HG03571 (cell line): ENCODE measurements at regions not wholly inside any gene's neighbourhood (a gene's known extent, or its start where the extent isn't known, plus 50 kb on each side); places are given as distances from the start of the nearest gene placed in this dataset.

Source experiments
- ATAC-seq: cut with Tn5 transposase; IDR thresholded peaks from one replicate; pipeline ENCODE4 v1.9.1; 2021; ENCODE audit not compliant: unreplicated experiment

GRCh38 chr2:219878516-219878915 lies 251.1 kb downstream of the SLC4A3 start:
- no peak for ATAC-seq

- no peak for ATAC-seq
Observed at GRCh38 chr2:219881851-219882250, 254.4 kb downstream of the SLC4A3 start.

GRCh38 chr2:219886615-219887014 lies 259.2 kb downstream of the SLC4A3 start:
- ATAC-seq = no peak

- ATAC-seq = no peak
Observed at GRCh38 chr2:219887870-219888269, 260.4 kb downstream of the SLC4A3 start.

GRCh38 chr2:219893541-219893940 lies 266.1 kb downstream of the SLC4A3 start:
- no peak for ATAC-seq

GRCh38 chr2:219897456-219897855 lies 270.0 kb downstream of the SLC4A3 start:
- ATAC-seq = no peak

GRCh38 chr2:219901155-219901554 lies 273.7 kb downstream of the SLC4A3 start:
- ATAC-seq = no peak

- ATAC-seq = no peak
Observed at GRCh38 chr2:219902891-219903552, 275.6 kb downstream of the SLC4A3 start.

- ATAC-seq = no peak
Observed at GRCh38 chr2:219905640-219906039, 278.2 kb downstream of the SLC4A3 start.

- no peak for ATAC-seq
Observed at GRCh38 chr2:219906114-219907010, 278.9 kb downstream of the SLC4A3 start.

- no peak for ATAC-seq
Observed at GRCh38 chr2:219907011-219907365, 279.6 kb downstream of the SLC4A3 start.

GRCh38 chr2:219908538-219908937 lies 281.1 kb downstream of the SLC4A3 start:
- ATAC-seq = no peak

GRCh38 chr2:219911541-219911940 lies 284.1 kb downstream of the SLC4A3 start:
- ATAC-seq = no peak

GRCh38 chr2:219912491-219912921 lies 285.1 kb downstream of the SLC4A3 start:
- no peak for ATAC-seq

GRCh38 chr2:219914577-219914976 lies 287.1 kb downstream of the SLC4A3 start:
- no peak for ATAC-seq

GRCh38 chr2:219916281-219916680 lies 288.9 kb downstream of the SLC4A3 start:
- no peak for ATAC-seq

GRCh38 chr2:219916726-219917440 lies 289.5 kb downstream of the SLC4A3 start:
- no peak for ATAC-seq

- no peak for ATAC-seq
Observed at GRCh38 chr2:219918254-219918653, 290.8 kb downstream of the SLC4A3 start.

- no peak for ATAC-seq
Observed at GRCh38 chr2:219918944-219919343, 291.5 kb downstream of the SLC4A3 start.

GRCh38 chr2:219919506-219919905 lies 292.1 kb downstream of the SLC4A3 start:
- ATAC-seq = no peak

- ATAC-seq = no peak
Observed at GRCh38 chr2:219929835-219930234, 302.4 kb downstream of the SLC4A3 start.

GRCh38 chr2:219939647-219940046 lies 312.2 kb downstream of the SLC4A3 start:
- no peak for ATAC-seq
